KG1 (cell line): ENCODE measurements at regions not wholly inside any gene's neighbourhood (a gene's known extent, or its start where the extent isn't known, plus 50 kb on each side); places are given as distances from the start of the nearest gene placed in this dataset.

Experiments
- DNase-seq: peaks from one replicate; lab custom pipeline; 2025; lab: John Stamatoyannopoulos, UW

- DNase-seq: no peak
Observed at GRCh38 chr4:138028923-138029322, 213.2 kb downstream of the SLC7A11 start.

DNA sequence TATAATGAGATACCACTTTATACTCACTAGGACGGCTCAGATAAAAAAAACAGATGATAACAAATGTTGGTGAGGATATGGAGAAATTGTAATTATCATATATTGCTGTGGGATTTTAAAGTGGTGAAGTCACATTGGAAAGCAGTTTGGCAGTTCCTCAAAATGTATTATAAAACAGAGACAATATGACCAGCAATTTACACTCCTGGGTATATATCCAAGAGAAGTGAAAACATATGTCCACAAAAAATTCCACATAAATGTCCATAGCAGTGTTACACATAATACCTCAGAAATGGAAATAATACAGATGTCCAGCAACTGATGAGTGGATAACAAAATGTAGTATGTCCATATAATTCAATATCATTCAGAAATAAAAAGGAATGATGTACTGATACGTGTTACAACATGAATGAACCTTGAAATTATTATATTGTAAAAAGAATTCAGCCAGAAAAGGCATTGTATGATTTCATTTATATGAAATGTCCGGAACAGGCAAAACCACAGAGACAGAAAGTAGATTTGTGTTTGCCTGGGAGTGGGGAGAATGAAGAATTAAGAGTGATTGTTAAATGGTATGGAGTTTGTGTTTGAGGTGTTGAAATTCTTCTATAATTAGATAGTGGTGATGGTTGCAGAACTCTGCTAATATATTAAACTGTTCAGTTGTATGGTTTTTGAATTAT lies 220.9 kb downstream of the SLC7A11 start:
- no peak for DNase-seq

DNA sequence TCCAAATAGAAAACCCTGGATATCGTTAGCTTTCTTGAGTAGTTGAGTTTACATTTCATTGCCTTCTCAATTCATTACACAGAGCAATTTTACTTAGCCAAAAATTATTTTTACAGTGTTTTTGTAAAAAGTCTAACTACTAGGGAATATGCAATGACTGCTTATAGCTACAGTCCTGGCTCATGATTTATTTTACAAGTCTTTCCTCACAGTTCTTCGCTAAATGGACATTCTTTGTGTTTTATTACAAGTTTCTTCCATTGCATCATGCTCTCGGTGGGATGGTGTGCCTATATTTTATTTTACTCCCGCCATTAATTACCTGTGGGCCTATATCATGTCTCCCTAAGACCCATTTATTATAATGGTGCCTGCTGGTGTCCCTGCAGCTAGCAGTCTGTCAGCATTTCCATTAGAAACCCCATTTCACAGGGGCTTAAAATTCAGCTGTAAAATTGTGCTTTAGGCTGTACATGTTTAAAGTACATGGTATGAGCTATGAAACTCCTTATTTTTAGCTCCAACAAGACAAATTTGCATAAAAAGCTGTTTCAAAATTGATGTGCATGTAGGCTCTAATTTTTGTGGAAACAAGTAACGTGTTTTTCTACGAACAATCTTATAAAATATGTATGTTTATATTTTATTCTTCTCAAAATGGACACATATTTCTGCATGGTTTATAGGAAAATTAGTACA lies 227.4 kb downstream of the SLC7A11 start:
- DNase-seq: no peak

- no peak for DNase-seq
Observed at GRCh38 chr4:138013625-138014024, 228.5 kb downstream of the SLC7A11 start.

DNA sequence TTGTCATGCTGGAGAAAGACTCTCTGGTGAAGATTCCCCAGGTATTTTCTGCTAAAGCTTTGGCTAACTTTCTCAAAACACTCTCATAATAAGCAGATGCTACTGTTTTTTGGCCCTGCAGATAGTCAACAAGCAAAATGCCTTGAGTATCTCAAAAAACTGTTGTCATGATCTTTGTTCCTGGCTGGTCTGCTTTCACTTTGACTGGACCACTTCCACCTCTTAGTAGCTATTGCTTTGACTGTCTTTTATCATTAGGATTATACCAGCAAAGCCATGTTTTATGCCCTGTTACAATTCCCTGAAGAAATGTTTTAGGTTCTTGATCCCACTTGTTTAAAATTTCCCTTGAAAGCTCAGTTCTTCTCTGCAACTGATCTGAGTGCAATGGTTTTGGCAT lies 231.5 kb downstream of the SLC7A11 start:
- DNase-seq: no peak

DNA sequence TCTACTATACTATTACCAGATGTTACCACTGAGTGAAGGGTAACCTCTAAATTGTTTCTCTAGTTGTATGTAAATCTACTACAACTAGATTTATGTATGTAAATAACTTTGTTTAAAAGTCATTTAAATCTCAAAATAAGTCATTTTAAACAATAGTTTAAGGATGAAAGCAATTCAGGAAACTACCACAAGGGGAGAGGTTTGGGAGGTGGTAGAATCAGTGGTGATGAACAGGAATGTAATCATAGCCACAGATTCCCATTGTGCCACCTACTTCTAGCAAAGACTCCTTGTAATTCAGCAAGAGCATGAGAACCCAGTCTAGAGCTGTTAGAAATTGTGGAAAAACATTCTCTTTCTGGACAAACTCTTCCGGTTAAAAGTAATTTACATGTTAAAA lies 234.6 kb downstream of the SLC7A11 start:
- no peak for DNase-seq

GRCh38 chr4:138005486-138005885 lies 236.7 kb downstream of the SLC7A11 start:
- no peak for DNase-seq

DNA sequence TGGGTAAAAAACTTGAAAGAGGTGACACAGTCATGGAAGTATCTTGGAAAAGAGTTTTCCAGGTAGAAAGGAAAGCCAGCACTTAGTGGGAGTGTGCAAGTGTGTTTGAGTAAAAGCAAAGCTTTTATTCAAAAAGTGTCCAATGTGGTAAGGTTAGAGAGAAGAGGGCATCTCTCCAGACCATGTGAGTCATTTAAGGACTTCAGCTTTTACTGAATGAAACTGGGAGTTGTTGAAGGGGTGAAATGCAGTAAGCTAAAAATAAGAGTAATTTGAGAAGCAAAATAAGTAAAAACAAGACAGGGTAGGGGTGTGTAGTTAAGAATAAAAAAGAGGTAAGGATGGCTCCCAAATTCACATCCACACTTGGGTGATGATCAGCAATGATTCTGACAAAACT lies 238.9 kb downstream of the SLC7A11 start:
- DNase-seq: no peak

GRCh38 chr4:137998666-137999429 lies 243.3 kb downstream of the SLC7A11 start:
- no peak for DNase-seq

GRCh38 chr4:137997496-137997895 lies 244.7 kb downstream of the SLC7A11 start:
- DNase-seq: no peak

- DNase-seq: no peak
Observed at GRCh38 chr4:137994853-137995252, 247.3 kb downstream of the SLC7A11 start.

- DNase-seq: no peak
Observed at GRCh38 chr4:137993232-137993631, 248.9 kb downstream of the SLC7A11 start.

GRCh38 chr4:137981277-137981676 lies 260.9 kb downstream of the SLC7A11 start:
- no peak for DNase-seq

DNA sequence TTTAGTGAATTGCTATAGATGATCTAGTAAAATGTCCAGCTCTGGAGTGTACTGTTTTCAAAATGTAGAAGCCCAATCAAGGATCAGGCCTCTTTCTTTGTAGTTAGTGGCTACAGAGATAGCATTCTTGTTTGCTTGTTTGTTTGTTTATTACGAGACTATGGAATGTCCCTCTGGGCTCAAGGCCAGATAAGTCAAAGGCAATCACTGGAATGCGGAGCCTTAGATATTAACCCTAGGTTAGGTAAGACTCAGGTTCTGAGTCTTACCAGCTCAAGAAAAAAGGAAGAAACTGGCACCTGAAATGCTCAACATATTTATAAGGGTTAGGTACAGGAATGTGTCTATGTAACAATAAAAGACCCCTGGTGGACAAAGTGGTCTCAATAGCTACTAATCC lies 261.5 kb downstream of the SLC7A11 start:
- DNase-seq: no peak

GRCh38 chr4:137979938-137980337 lies 262.2 kb downstream of the SLC7A11 start:
- DNase-seq: no peak

GRCh38 chr4:137968956-137969678 lies 273.0 kb downstream of the SLC7A11 start:
- no peak for DNase-seq

DNA sequence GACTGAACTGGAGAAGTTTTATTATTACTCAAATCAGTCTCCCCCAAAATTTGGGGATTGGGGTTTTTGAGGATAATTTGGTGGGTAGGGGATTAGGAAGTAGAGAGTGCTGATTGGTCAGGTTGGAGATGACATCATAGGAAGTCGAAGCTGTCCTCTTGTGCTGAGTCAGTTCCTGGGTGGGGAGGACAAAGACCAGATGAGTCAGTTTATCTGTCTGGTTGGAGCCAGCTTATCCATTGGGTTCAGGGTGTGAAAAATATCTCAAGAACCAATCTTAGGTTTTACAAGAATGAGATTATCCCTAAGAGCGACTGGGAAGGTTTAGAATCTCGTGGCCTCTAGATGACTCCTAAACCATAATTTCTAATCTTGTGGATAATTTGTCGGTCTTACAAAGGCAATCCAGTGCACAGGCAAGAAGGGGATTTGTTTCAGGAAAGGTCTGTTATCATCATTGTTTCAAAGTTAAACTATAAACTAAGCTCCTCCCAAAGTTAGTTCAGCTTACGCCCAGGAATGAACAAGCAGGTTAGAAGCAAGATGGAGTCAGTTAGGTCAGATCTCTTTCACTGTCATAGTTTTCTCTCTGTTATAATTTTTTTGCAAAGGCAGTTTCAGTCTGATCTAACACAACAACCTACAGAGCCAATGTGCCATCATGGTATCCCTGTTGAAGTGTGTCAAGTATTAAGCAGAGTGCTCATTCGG lies 274.5 kb downstream of the SLC7A11 start:
- no peak for DNase-seq

DNA sequence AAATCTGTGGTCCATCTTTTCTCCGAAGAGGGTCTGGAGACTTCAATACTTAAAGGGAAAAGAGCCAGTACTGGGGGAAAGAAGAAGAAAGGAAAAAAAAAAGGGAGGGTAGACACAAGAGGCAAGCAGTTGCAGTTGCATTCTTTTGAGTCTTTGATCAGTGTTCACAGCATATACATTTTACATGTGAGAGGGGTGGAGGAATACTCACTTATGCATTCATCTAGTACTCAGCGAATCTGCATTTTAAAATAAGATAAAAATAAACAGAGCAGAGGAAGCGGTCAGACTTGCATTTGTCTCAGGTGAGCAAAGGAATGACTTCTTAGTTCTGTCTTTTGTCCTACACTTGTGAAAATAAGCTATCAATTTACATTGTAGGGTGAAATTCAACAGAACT lies 275.6 kb downstream of the SLC7A11 start:
- DNase-seq: no peak

DNA sequence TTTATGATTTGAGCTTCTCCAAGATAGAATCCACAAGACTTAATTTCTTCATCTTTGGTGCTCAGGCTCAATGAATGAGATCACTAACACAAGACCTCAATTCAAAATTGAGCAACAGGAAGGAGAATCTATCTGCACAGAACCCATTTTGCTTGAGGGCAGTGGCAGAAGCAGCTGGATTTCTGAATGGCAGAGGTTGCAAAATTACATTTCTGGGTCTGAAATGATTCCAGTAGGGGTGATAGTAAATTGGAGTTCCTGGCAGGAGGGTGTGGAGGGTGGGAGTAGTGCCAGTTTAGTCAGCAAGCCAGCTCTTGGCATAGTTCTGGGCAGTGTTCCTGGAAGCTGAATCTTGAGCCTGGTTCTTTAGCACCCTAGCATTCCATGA lies 281.1 kb downstream of the SLC7A11 start:
- DNase-seq: no peak

GRCh38 chr4:137960371-137961050 lies 281.6 kb downstream of the SLC7A11 start:
- no peak for DNase-seq

DNA sequence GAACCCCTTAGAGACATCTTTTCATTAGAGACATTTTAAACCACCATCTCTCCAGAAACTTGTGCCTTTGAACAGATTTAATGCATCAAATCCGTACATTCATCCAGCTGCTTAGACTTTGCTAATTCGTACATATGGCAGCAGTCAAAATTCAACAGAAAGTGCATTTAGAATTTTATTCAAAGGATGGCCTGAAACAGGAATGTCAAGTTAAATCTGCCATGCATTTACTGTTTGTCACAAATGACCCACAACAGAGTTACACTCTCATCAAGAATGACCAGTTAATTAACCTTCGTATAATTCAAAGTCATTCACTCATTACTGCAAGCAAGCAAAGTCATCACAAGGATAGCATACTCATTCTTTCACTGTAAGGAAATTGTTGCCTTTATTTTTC lies 284.3 kb downstream of the SLC7A11 start:
- DNase-seq: no peak
